OCI-LY3 (cell line): ENCODE measurements at regions not wholly inside any gene's neighbourhood (a gene's known extent, or its start where the extent isn't known, plus 50 kb on each side); places are given as distances from the start of the nearest gene placed in this dataset.

Source experiments
- H2AFZ ChIP-seq: fragments of 200-600, 300-600 bp; shearing (Covaris generic); 2 replicates; pipeline ENCODE4 v1.6.0; 2014; ENCODE audit warnings: antibody characterized with exemption, low read depth, low read length
- H3K27ac ChIP-seq: fragments of 200-600, 300-600 bp; sonication (generic); 2 replicates; pipeline ENCODE4 v1.5.1; 2014; ENCODE audit warnings: mild to moderate bottlenecking, low read length, moderate library complexity, mixed read lengths
- H3K27me3 ChIP-seq: fragments of 200-600, 300-600 bp; sonication (generic); 2 replicates; pipeline ENCODE4 v1.6.1; 2014; ENCODE audit warnings: low read depth, low read length, mixed read lengths
- H3K36me3 ChIP-seq: fragments of 200-600, 300-600 bp; sonication (generic); replicated peaks from 2 replicates; pipeline ENCODE3; 2014; ENCODE audit warnings: low read depth, low read length, mixed read lengths
- H3K4me1 ChIP-seq: fragments of 300-600, 200-600 bp; sonication (generic); 2 replicates; pipeline ENCODE4 v1.6.1; 2014; ENCODE audit warnings: low read length, mixed read lengths
- H3K4me2 ChIP-seq: fragments of 200-600, 300-600 bp; sonication (generic); 2 replicates; pipeline ENCODE4 v1.6.1; 2014; ENCODE audit warnings: low read length, mixed read lengths
- H3K4me3 ChIP-seq: fragments of 300-600, 200-600 bp; sonication (generic); 2 replicates; pipeline ENCODE4 v1.5.1; 2014; ENCODE audit warnings: antibody characterized with exemption, mild to moderate bottlenecking, low read length, moderate library complexity
- H3K79me2 ChIP-seq: fragments of 300-600, 200-600 bp; shearing (Covaris generic); 2 replicates; pipeline ENCODE4 v1.6.1; 2014; ENCODE audit warnings: mild to moderate bottlenecking, low read length, mixed read lengths
- H3K9ac ChIP-seq: fragments of 300-600, 200-600 bp; shearing (Covaris generic); 2 replicates; pipeline ENCODE4 v1.6.0; 2014; ENCODE audit warnings: mild to moderate bottlenecking, low read length, moderate library complexity
- H3K9me3 ChIP-seq: fragments of 200-600, 300-600 bp; shearing (Covaris generic); 2 replicates; pipeline ENCODE4 v1.6.1; 2014; ENCODE audit warnings: low read length, mixed read lengths; ENCODE audit not compliant: insufficient read depth
- H4K20me1 ChIP-seq: fragments of 200-600, 300-600 bp; sonication (generic); 2 replicates; pipeline ENCODE4 v1.6.1; 2016; ENCODE audit warnings: low read length, mixed read lengths; ENCODE audit not compliant: insufficient read depth
- CTCF ChIP-seq: fragments of 200-600, 300-600 bp; sonication (generic); IDR thresholded peaks from 2 replicates; pipeline ENCODE4 v1.5.1; 2014; ENCODE audit warnings: antibody characterized with exemption, low read length, low read depth
- EZH2phosphoT487 ChIP-seq: fragments of 200-600 bp; shearing (Covaris generic); IDR thresholded peaks from 2 replicates; pipeline ENCODE4 v1.6.1; 2018; ENCODE audit warnings: antibody characterized with exemption, mixed run types, low read depth

- Histone ChIP-seq H3K4me1 (peaks cover 39% of the 10 kb centered on the region), H3K27me3 (peaks cover 11% of the 10 kb centered on the region; the same call in 1 of the 2 replicates), H2AFZ (0 out of 2 replicates have a peak overlapping the region, but pooled peaks have one; percentile 50), H3K27ac (no peak overlapping the region), H3K4me3 (0 out of 2 replicates have a peak overlapping the region, but pooled peaks have one; percentile 34), H3K79me2 (no peaks in the 10 kb centered on the region), H3K4me2 (peak overlapping the region; percentile 60), H4K20me1 (no peaks in the 10 kb centered on the region), H3K36me3 (no peaks in the 10 kb centered on the region), H3K9ac (no peak overlapping the region), H3K9me3 (no peaks in the 10 kb centered on the region)
- TF ChIP-seq CTCF: no peak
- no peak for TF ChIP-seq EZH2phosphoT487
These were observed 63.4 kb upstream of the DIAPH3 start for GRCh38 chr13:60227158-60227557.

- no peak overlapping the region for H3K9ac ChIP-seq
- H2AFZ ChIP-seq: peak overlapping the region; percentile 71
- H3K79me2 ChIP-seq: no peaks in the 10 kb centered on the region
- H3K27ac ChIP-seq: peak overlapping the region; percentile 7; the same call in 1 of the 2 replicates
- peak overlapping the region; percentile 67 for H3K4me2 ChIP-seq
- H3K4me3 ChIP-seq: peak overlapping the region; percentile 4; the same call in 1 of the 2 replicates
- H3K36me3 ChIP-seq: no peaks in the 10 kb centered on the region
- H3K4me1 ChIP-seq: peaks cover 39% of the 10 kb centered on the region
- H3K27me3 ChIP-seq: peaks cover 11% of the 10 kb centered on the region; the same call in 1 of the 2 replicates
- TF ChIP-seq EZH2phosphoT487 (no peak), CTCF (no peak)
- H3K9me3 ChIP-seq: no peaks in the 10 kb centered on the region
- H4K20me1 ChIP-seq: no peaks in the 10 kb centered on the region
These were observed 66.1 kb upstream of the DIAPH3 start for GRCh38 chr13:60229708-60230272.

- H3K9ac ChIP-seq: no peak overlapping the region
- peak overlapping the region; percentile 71; the same call in 1 of the 2 replicates for H2AFZ ChIP-seq
- H4K20me1 ChIP-seq: no peaks in the 10 kb centered on the region
- H3K4me3 ChIP-seq: peak overlapping the region; percentile 4; the same call in 1 of the 2 replicates
- peak overlapping the region; percentile 7; the same call in 1 of the 2 replicates for H3K27ac ChIP-seq
- H3K36me3 ChIP-seq: no peaks in the 10 kb centered on the region
- peaks cover 10% of the 10 kb centered on the region; the same call in 1 of the 2 replicates for H3K27me3 ChIP-seq
- no peaks in the 10 kb centered on the region for H3K9me3 ChIP-seq
- H3K4me1 ChIP-seq: peaks cover 39% of the 10 kb centered on the region
- no peaks in the 10 kb centered on the region for H3K79me2 ChIP-seq
- H3K4me2 ChIP-seq: peak overlapping the region; percentile 67
- no peak for TF ChIP-seq CTCF
- no peak for TF ChIP-seq EZH2phosphoT487
These were observed 66.9 kb upstream of the DIAPH3 start for GRCh38 chr13:60230593-60230992.

- Histone ChIP-seq H3K27me3 (no peaks in the 10 kb centered on the region), H3K27ac (no peak overlapping the region), H3K4me3 (no peak overlapping the region), H3K4me2 (no peak overlapping the region), H3K4me1 (no peaks in the 10 kb centered on the region), H4K20me1 (no peaks in the 10 kb centered on the region), H3K9ac (no peak overlapping the region), H3K36me3 (no peaks in the 10 kb centered on the region), H3K79me2 (no peaks in the 10 kb centered on the region), H3K9me3 (no peaks in the 10 kb centered on the region), H2AFZ (no peak overlapping the region)
- no peak for TF ChIP-seq EZH2phosphoT487
- no peak for TF ChIP-seq CTCF
These were observed 78.4 kb upstream of the DIAPH3 start for GRCh38 chr13:60242043-60242595.
